ENCODE measurements at regions not wholly inside any gene's neighbourhood (a gene's known extent, or its start where the extent isn't known, plus 50 kb on each side); places are given as distances from the start of the nearest gene placed in this dataset.

GRCh38 chr7:148950806-148951205 is 66.7 kb upstream of the EZH2 start:
- H3K4me3 ChIP-seq (ENCODE audit: low read length) = no peak overlapping the region
- no peak for DNase-seq (ENCODE audit: low read depth)
- TF ChIP-seq CTCF (conservative IDR thresholded peaks at IDR 0.05; ENCODE audit: low read length) = no peak

GRCh38 chr7:148944935-148945934 is 61.1 kb upstream of the EZH2 start:
- peak; percentile 80 for DNase-seq (ENCODE audit: low read depth)
- no peak overlapping the region for H3K4me3 ChIP-seq (ENCODE audit: low read length)
- TF ChIP-seq CTCF (conservative IDR thresholded peaks at IDR 0.05; ENCODE audit: low read length) = no peak

- TF ChIP-seq CTCF (conservative IDR thresholded peaks at IDR 0.05; ENCODE audit: low read length) = peak; percentile 58
- H3K4me3 ChIP-seq (ENCODE audit: low read length) = peak overlapping the region; percentile 84
- peak; percentile 42 for DNase-seq (ENCODE audit: low read depth)
Measured at GRCh38 chr7:148941598-148942275, 57.6 kb upstream of the EZH2 start.

- peak overlapping the region; percentile 84 for H3K4me3 ChIP-seq (ENCODE audit: low read length)
- TF ChIP-seq CTCF (conservative IDR thresholded peaks at IDR 0.05; ENCODE audit: low read length) = no peak
- peak; percentile 83 for DNase-seq (ENCODE audit: low read depth)
Measured at GRCh38 chr7:148940702-148941597, 56.9 kb upstream of the EZH2 start.

- no peak for TF ChIP-seq CTCF (conservative IDR thresholded peaks at IDR 0.05; ENCODE audit: low read length)
- no peak overlapping the region for H3K4me3 ChIP-seq (ENCODE audit: low read length)
- DNase-seq (ENCODE audit: low read depth) = no peak
Measured at GRCh38 chr7:148939128-148939755, 55.2 kb upstream of the EZH2 start.

- TF ChIP-seq CTCF (conservative IDR thresholded peaks at IDR 0.05; ENCODE audit: low read length) = no peak
- H3K4me3 ChIP-seq (ENCODE audit: low read length) = no peak overlapping the region
- no peak for DNase-seq (ENCODE audit: low read depth)
Measured at GRCh38 chr7:148935451-148935850, 51.4 kb upstream of the EZH2 start.
